ENCODE measurements at regions not wholly inside any gene's neighbourhood (a gene's known extent, or its start where the extent isn't known, plus 50 kb on each side); places are given as distances from the start of the nearest gene placed in this dataset.
A peak's percentile ranks its signal among the peaks of the same experiment; 100 is the strongest.

DNA sequence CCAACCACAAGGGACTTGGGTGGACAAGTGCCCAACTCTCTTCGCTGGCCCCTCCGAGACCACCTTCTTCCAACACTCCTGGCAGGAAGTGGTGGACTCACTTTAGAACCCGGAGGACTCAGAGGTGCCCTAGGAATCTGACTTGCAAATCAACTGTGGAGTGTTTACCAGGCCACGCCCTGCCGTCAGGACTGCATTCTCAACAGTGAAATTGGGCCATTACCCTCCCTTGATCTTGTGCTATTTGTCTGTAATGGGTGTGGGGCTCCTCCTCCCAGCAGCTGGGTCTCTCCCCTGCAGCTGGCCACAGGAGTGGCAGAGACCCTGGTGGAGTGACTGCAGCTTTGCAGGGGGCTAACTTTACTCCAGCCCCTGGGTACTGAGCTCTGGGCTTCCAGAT lies 212.2 kb upstream of the RPL38 start:
- DNase-seq: no peak

DNA sequence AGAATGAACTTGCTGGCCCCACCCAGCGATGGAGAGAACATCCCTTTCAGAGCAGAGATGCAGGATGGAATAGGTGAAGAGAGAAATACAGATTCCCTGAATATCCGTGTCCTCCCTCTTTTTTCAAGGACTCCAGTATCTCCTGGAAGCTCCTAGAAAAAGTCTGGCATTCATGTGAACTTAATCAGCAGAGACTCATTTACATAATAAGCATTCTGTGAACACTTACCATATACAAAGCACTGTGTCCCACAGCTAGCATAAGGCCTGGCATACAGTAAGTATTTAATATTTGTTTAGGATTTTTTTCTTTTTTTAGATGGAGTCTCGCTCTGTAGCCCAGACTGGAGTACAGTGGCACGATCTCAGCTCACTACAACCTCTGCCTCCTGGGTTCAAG lies 208.5 kb upstream of the RPL38 start:
- no peak for DNase-seq

DNA sequence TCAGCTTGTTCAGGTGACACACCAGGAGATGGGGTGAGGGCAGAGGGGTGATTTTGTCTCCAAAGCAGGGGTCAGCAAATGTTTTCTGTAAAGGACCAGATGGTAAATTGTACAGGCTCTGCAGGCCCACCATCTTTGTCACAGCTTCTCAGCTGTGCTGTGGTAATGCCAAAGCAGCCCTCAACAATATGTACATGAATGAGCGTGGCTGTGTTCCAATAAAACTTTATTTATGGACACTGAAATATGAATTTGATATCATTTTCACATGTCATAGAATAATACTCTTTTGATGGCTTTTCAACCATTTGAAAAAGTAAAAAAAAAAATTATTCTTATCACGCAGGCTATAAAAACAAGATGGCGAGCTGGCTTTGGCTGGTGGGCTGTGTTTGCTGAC lies 206.4 kb upstream of the RPL38 start:
- no peak for DNase-seq

DNA sequence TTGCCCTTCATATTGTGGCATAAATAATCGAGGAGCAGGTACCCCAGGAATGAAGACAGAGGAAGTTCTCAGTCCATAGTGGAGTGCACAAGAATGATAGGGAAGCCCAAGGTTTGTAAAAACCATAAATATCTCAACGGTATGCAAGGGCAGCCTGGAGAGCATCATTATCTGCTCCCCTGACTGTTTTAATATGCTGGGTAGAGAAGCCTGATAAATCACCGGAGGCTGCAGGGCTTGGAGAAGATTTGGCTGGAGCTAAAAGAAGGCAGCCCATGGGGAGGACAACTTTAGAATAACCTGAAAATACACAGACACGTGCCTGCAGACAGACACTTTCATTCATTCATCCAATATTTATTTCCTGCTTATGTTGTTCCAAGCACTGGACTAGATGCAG lies 205.2 kb upstream of the RPL38 start:
- no peak for DNase-seq

DNA sequence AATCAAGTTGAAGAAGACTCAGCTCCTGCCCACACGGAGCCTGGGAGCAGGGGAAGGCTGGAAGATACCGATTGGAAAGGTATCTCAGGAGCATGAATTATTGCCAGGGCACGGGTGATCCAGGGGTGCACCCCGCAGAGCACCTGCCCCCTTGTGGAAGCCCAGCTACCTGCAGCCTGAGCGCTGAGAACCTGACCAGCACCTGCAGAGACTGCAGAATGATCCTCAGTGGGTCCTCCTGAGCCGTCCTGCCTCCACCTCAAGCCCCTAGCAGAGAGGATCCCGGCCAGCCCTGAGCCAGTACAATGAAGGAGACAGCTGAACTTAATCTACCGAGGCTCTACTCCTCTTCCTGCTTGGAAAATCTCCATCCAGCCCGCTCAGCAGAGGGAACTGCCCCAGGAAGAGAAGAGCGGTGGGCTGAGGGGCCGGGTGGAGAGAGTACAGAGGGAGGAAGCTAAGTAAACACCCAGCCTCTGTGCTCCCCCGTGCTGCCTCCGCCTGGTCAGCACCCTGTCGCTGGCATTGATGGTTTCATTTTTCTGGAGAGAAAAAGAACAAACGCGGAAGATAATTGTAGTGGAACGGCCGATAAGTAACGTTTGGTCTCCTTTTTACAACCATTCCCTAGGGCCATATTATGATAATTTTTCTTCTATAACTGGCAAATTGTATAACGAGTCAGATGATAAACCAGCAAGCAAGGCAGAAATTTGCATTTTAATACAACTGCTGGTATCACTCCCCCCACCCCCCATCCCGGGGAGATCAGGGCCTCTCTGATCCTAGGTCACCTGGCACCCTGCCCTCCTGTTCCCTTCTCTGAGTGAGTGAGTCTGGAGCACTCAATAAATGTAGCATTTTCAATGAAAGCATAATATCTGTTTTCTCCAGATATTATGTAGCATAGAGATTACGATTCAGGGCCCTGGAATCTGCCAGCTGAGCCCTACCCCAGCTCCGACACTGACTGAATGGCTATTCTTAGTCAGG lies 204.5 kb upstream of the RPL38 start:
- peak; percentile 38 to 62 for DNase-seq

DNA sequence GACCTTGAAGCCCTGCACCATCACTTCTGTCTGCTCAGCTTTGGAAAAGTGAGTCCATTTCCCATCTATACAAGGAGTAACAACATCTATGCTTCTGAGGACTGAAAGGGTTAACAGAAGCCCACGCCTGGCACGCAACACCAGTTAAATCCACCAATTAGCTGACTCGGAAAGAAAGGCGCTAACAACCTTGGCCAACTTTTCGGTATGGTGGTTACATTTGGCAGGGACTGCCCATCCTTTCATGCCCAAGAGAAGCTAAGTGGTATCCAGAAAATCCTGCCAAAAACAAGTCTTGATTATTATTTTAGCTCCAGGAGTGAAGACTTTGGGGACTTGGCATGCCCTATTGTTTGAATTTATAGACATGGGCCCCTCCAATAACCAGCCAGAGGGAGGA lies 202.3 kb upstream of the RPL38 start:
- no peak for DNase-seq

DNA sequence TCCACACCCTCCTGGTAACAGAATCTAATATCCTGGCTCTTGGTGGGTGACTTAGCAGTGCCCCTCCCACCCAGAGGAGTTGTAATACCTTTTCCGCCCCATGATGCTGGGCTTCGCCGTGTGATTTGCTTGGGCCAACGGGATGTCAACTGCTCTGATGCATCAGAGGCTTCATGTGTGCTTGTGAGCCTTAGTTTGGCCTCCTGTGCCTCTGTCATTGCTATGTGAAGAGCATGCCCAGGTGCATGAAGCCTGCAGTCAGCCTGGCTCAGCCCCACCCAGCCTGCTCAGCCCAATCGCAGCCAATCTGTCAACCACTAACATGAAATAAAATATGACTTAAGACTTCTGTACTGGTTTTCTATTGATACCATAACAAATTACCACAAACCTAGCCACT lies 201.2 kb upstream of the RPL38 start:
- no peak for DNase-seq

DNA sequence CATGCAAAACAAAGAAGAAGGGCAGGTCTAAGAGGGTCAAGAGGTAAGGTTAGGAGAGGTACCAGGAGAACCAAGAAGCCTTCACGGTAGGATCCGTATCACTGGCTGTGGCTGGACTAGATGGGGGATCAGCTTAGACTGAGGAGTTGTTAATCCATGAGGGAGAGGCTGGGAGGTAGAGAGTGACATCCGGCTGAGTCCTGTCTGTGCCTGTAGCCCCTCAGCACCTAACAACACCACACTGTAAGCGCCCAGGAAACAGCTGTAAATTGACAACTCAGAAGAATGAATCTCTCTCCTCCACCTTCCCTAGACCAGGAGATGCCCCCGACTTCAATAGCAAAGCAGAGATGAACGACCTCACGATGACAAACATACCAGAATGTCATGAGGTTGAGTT lies 199.4 kb upstream of the RPL38 start:
- no peak for DNase-seq

DNA sequence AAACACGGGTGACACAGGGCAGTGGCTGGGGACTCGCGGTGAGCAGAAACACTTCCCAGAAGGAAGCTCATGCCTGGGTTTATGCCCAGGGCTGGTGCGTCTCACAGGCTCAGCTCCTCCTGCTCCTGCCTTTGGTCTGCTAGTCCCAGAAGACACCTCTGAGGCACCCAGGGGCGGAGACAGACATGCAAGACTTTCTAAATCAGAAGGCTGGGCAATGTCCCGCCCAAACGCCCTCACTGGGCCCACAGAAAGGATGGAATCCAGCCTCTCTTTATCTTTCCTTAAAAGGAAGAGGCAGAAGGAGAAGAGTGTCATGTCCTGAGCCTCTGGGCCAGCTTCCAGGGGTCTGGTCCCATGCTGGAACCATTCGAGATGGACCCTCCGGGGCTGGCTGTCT lies 197.7 kb upstream of the RPL38 start:
- DNase-seq: no peak

DNA sequence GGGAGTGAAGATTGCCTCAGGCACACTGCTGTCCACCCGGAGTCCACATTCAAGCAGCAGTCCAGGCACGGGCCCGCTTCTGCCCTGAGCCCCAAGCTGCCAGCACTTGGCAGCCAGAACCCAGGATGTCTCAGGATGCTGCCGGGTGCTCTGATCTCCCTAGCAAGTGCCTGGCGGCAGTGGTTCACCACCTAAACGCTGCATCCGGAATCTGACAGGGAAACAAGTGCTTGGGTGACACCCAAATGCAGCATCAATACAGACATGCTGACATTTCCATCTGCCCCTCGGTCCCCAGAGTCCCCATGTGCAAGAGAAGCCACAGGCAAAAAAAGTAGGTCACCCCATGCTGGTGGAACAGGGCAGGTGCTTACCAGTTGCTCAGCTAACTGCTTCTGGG lies 197.1 kb upstream of the RPL38 start:
- no peak for DNase-seq

DNA sequence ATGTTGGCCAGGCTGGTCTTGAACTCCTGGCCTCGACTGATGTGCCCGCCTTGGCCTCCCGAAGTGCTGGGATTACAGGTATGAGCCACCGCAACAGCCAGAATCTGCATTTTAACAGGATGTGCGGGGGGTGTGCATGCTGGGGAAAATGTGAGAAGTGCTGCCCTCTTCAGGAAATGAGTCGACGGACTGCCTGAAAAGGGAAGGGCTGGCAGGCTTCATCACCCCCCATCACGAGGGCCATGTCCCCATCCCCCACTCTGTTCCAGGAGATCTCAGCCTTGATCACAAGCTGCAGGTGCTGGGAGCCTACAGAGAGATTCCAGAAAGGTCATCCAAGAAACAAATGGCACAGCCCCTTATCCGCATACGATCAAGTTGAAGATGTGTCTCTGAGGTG lies 195.3 kb upstream of the RPL38 start:
- DNase-seq: peak in 1 of 2 experiments; percentile 15

DNA sequence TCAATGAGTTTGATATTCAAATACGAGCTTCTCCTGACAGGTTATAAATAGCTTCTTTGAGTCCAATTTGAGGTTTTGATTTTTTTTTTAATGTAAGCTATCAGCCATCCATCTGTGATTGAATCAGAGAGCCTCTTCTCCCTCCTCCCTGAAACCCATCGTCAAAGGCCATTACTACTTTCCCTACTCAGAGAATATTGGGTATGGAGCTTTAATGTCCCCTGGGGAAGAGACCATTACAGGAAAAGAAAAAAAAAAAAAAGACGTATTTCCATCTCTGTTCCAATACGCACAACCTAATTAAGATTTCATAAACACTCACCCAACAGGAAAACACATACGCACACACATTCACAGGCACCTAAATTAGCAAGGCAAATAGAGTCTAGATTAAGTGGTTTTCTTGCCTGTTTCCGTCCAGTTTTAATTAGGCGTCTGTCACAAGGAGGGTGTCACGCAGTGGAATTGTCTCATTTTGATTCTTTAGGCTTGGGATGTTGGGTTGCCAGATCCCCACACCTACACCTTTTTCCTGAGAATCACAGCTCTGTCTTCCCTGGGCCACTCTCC lies 194.3 kb upstream of the RPL38 start:
- no peak for DNase-seq

DNA sequence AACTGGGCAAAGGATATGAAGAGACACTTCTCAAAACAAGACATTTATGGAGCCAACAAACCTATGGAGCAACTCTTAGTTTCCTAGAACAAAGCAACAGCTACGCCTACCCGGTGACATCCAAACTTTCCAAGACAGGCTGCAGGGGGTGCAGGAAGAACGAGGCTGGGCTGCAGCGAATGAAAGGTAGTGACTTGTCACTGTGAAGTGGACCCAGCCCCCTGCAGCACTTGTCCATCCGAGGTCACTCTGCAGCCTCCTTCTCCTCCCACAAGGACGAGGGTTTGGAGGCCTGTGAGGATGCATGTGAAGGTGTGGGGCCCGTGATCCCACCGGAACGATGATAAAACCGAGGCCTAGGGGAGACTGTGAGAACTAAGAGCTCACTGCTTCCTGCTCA lies 192.6 kb upstream of the RPL38 start:
- DNase-seq: no peak

DNA sequence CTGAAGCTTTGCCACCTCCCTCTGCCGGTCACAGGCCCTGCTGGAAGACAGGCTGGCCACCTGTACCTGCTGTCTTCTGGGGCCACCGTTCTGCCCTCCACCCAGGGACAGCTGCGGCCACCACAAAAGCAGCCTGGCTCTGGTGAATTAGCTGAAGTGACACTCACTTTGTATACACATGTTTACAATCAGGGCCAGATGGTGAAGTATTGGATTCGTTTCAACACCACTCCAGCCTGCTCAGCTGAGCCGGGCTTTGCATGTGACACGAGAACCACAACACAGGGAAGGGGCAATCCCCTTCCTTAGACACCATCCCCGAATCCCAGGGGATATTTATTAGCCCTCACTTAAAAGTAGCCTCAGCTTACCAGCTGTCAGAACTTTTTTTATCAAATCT lies 191.5 kb upstream of the RPL38 start:
- DNase-seq: no peak

DNA sequence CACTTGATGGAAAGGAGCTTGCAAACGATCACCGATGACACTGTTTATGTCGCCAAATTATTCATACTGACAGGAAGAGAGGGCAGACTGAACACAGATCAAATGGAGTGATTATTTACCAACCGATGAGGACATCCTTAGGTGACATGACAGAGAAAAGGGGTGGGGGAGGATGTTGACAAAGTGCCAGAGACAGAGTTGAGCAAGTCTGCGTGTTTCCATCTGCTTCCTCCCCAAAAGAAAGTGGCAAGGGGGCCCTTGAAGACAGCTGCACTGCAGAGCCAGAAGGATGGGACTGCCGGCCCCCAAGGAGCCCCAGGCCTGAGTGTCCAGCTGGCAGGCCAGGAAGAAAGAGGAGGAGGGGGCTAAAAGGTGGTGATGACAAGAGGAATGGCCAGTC lies 191.0 kb upstream of the RPL38 start:
- no peak for DNase-seq

DNA sequence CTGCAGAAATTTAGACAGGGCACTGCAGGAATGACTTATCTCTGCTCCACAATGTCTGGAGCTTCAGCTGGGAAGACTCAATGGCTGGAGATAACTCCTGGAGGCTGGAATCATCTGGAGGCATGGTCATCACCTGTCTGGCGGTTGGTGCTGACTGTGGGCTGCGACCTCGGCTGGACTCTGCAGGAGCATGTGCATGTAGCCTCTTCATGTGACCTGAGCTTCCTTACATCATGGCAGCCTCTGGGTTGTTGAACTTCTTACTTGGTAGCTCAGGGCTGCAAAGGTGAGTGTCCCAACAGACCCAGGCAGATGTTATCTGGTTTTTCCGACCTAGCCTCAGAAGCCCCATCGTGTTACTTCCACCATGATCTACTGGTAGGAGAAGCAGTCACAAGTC lies 188.2 kb upstream of the RPL38 start:
- no peak for DNase-seq

DNA sequence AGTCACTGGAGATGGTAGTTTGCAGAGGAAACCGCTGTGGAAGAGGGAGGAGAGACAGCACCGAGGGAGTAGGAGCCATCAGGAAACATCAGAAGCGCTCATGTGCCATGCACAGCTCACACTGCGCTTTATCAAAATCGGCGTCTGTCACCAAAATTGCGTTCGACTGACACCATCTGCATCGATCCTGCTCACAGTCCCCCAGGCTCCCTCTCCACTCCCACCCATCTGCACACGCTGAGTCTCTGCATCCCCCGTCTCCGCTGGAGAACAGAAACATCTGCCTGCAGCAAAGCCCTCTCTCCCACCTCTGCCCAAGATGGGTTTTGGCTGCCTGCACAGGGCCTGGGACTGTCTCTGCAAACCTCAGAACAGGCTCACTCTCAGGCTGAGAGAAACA lies 187.5 kb upstream of the RPL38 start:
- DNase-seq: no peak

DNA sequence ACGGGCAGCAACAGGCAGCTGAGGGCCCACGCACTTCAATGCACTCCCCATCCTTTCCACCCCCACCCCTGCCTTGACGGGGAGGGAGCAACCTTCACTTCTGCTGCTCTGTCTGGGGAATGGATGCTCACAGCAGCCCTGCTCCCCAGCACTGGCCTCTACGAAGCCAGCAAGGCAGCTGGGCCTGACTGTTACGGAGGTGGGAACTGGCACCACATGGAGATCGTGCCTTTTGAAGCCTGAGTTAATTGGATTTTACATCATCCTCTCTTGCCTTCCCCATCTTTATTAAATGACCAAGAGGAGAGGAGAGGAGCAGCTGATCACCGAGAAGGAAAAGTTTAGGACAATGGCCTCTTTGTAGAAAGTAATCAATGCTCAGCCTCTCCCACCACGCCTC lies 187.0 kb upstream of the RPL38 start:
- DNase-seq: no peak

DNA sequence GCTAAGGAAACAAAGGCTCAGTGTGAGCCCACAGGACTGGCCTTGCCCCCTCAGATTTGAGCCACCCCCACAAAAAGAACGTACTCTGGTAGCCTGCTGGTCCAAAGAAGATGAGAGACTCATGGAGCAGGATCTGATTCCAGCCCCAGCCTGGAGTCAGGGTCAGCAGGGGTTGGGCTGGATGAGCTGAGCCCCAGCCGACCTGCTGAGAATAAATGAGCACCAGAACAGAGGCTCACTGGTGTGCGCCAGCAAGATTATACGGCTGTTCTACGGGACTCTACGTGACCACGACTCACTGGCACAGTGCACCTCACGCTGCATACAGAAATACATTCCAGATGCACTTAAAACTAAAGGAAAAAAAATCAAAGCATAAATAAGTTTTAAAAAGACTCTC lies 186.0 kb upstream of the RPL38 start:
- no peak for DNase-seq

DNA sequence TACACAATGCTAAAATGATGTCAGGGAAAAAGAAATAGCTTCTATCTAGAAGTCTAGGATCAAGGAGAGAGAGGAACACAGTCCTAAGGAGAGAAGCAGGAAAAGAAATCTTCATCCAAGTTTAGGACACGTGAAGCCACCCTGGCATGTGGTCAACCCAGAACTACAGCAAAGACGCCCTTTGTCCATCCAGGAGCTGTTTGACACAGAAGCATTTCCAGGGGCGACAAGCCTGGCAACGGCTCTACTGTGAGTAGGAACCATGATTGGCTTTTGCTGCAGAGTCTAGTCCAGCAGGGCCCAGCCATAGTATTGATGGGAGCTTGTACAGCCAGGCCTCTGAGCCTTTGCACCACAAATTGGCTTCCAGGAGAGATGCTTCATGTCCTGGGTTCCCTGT lies 185.4 kb upstream of the RPL38 start:
- DNase-seq: no peak

DNA sequence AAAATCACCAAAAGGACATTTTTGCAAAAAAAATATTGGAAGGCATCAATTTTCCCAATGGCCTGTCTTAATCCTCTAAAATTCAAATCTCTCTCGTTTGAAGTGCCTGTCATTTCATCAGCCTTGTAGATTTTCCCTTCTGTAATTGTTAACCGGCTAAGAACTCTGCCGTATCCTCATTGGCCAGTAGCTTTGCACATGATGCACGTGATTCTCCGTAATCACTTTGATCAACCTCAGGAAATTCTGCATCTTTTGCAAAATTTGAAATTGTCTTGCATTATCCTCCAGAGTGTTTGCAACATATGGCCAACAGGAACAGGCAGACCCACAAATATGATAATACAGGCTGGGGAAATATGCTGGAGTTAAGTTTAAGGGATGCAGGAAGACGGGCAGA lies 184.2 kb upstream of the RPL38 start:
- no peak for DNase-seq

DNA sequence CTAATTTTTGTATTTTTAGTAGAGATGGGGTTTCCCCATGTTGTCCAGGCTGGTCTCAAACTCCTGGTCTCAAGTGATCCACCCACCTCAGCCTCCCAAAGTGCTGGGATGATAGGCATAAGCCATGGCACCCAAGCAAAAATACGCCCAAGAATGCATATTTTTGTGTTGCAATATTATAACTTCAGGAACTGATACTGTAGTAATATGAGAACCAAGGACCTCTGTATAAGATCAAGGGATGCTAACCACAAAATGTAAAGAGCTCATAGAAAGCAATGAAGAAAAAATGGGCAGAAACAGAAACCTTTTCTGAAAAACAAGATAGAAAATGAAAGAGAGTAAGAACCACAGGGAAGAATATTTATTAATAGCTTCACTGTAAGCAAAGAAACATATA lies 183.6 kb upstream of the RPL38 start:
- DNase-seq: no peak

DNA sequence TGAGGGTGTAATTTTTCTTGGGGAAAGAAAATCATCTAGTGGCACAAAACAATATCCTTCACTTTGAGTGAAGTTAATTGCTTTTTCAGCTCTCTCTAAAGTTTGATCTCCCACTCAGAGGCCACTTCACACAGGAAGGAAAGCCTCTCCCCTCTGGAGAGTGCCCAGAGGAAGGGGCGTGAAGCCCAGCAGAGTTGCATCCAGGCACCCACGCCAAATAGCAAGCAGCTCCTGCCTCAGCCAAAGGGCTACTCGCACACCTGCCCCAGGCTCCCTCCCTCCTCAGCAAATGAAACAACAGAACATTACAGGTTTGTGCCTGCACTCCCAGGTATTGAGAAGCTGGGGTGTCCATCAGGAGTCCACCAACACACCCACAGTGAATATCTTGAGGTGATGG lies 183.0 kb upstream of the RPL38 start:
- no peak for DNase-seq

DNA sequence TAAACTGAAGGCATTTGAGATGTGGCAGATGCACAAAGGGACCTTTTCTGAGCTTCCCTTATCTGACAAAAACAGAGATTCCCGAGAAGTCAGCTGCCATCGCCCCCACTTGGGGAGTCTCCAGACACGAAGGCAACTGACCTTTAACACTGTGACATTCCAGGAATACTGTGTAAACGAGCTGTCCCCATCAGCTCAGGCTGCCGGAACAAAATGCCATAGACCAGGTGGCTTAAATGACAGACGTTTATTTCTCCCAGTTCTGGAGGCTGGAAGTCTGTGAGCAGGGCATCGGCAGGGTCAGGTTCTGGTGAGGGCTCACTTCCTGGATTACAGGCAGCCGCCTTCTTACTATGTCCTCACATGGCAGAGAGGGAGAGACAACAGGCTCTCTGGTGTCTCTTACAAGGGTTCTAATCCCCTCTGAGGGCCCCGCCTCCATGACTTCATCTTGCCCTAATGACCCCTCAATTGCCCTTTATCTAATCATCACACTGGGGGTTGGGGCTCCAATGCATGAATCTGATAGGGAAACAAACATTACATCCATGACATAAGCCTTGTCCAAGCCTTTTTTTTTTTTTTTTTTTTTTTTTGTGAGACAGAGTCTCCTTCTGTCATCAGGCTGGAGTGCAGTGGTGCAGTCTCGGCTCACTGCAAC lies 178.5 kb upstream of the RPL38 start:
- no peak for DNase-seq
